ENCODE measurements at regions not wholly inside any gene's neighbourhood (a gene's known extent, or its start where the extent isn't known, plus 50 kb on each side); places are given as distances from the start of the nearest gene placed in this dataset.

DNA sequence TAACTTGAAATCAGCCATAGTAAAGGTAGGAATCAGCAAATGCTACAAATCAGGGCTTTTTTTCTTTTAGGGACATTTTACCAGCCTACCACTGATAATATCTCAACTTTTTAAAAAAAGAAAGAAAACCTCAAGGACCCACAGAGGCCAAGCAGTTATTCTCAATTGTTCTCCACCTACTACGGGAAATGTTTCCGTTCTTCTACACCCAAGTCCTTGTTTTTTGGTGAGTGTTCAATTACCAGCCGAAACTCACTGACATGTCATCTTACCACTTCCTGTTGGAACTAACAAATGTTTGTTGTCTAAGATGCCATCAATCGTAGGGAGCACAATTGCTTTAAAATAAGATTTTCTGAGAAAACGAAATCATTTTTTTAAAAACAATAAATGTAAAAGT is 50.2 kb upstream of the CDK1 start:
- DNase-seq, result no peak

DNA sequence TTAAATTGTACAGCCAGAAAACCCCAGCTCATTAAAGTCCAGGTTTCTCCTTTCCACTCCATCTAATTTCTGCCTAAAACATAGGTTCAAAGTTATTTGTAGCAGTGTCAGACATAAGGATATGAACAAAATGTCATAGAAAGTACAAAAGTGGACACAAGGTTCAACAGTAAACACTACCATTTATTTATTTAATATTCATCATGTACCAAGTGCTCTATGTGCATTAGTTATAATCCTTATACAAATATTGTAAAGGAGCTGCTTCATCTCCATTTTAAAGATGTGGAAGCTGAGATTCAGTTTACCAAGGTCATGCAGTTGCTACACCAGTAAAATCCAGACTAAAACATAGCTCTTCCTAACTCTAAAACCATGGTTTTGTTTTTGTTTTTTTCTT is 52.0 kb upstream of the CDK1 start:
- DNase-seq, result no peak

- no peak for DNase-seq
These were observed 55.7 kb upstream of the CDK1 start for GRCh38 chr10:60722623-60723022.

- DNase-seq, result no peak
These were observed 58.6 kb upstream of the CDK1 start for GRCh38 chr10:60719721-60720120.

- DNase-seq, result no peak
These were observed 59.4 kb upstream of the CDK1 start for GRCh38 chr10:60718886-60719285.

- DNase-seq, result no peak
These were observed 60.4 kb upstream of the CDK1 start for GRCh38 chr10:60717852-60718251.

DNA sequence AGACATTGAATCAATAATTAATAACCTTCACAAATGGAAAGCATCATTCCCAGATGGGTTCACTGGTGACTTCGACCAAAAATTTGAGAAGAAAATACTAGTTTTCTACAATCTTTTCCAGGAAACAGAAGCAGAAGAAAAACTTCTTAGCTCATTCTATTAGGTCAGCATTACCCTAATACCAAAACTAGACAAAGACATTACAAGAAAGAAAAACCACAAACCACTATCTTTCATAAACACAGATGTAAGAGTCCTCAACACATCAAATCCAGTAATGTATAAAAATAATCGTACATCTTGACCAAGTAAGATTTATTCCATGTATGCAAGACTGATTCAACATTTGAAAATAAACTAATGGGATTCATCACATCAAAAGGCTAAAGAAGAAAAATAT is 64.0 kb upstream of the CDK1 start:
- no peak for DNase-seq

GRCh38 chr10:60711496-60711895 is 66.8 kb upstream of the CDK1 start:
- no peak for DNase-seq

GRCh38 chr10:60710041-60710440 is 68.2 kb upstream of the CDK1 start:
- DNase-seq, result no peak

DNA sequence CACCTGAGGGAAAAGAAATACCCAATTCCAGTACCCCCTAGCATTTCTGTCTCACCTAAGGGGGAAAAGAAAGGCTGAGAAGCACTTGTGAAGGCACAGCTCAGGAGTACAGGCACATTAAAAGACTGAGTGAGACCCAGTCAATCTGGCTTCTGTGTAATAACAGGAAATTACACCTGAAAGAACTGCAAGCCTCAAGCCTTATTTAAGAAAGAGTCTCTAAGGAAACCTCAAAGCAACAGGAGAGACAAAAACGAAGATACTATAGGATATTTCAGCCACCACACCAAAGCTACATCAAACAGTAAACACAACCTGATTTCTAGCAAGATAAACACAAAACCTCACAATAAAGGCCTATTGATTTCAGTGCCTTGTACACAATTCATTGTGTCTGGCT is 69.6 kb upstream of the CDK1 start:
- DNase-seq, result no peak

GRCh38 chr10:60707841-60708240 is 70.4 kb upstream of the CDK1 start:
- no peak for DNase-seq

DNA sequence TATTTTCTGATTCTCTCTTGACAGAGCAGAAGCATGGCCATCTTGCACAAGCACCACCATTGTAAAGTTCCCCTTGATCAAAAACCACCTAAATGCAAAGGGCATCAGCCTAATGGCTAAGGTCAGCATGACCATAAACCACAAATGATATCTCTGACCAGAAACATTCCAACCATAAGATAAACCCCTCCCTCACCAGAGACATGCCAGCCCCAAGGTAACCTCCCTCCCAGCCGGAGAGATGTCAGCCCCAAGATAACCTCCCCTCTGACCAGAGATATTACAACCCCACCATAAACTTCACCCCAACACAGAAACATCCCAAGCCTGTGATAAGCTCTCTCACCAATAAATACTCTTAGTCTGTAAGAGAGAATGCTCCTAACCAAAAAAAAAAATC is 72.1 kb upstream of the CDK1 start:
- DNase-seq, result no peak

DNA sequence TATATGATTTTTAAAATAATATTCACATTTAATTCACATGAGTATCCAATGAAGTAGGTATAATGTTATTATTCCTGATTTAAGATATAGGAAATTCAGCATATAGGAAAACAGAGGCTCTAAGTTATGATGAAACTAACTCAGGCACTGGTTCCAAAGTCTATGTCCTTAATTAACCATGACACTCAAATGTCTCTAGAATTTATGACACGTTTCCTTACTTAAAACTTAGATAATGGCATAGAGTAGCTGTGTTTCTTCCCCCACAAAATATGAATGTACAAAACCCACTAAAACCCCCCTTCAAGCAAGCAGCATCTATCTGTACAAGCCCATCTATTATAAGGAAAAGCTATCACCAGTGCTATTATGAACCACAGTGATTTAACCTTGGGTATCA is 72.9 kb upstream of the CDK1 start:
- no peak for DNase-seq

GRCh38 chr10:60704471-60704870 is 73.8 kb upstream of the CDK1 start:
- DNase-seq, result no peak

GRCh38 chr10:60703266-60704041 is 74.8 kb upstream of the CDK1 start:
- no peak for DNase-seq

DNA sequence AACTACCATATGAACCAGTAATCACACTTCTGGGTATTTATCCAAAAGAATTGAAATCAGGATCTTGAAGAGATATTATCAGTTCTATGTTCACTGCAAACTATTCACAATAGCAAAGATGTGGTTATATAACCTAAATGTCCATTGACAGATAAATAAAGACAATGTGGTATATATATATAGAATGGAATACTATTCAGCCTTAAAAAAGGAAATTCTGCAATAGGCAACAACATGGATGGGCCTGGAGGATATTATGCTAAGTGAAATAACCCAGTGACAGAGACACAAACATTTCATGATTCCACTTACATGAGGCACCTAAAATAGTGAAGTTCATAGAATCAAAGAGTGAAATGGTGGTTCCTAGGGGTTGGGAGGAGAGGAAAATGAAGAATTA is 90.6 kb upstream of the CDK1 start:
- no peak for DNase-seq

GRCh38 chr10:60684091-60684490 is 94.2 kb upstream of the CDK1 start:
- DNase-seq, result no peak

- DNase-seq, result no peak
These were observed 97.2 kb upstream of the CDK1 start for GRCh38 chr10:60681103-60681502.

DNA sequence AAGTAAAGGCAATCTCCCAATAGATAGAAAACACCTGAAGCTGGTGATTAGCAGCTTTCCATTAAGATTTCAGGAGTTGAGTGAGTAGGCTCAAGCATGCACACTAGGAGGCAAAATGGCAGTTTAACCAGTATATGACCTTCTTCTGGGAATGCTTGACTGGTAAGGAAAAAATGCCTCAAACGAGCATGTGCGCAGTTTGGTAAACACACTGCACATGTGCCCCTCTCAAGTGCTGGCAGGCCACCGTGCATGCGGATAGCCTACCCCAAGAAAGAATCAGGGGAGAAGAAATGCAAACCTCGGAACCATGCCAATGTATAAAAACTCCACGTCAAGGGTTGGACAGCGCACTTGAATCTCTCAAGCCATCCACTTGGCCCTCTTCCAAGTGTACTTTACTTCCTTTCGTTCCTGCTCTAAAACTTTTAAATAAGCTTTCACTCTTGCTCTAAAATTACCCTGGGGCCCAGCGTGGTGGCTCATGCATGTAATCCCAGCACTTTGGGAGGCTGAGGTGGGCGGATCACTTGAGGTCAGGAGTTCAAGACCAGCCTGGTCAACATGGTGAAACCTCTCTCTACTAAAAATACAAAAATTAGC is 98.8 kb upstream of the CDK1 start:
- DNase-seq, result no peak

DNA sequence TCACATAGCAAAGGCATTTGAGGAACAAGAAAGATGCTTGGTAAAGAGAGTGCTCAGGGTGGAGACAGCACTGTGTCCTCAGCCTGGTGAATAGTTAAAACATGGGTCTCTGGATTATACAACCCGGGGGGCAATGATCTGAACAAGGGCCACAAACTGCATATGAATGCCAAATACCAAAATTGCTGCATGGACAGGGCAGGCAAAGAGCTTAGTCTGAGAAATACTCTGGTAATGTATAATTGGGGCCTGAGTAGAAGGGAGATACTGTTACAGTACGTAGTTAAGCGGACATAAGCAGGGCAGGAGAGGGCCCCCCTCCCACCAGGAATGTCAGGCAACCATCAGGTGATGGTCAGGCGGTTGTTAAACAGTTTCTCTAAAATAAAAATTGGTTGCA is 99.3 kb upstream of the CDK1 start:
- DNase-seq, result no peak

DNA sequence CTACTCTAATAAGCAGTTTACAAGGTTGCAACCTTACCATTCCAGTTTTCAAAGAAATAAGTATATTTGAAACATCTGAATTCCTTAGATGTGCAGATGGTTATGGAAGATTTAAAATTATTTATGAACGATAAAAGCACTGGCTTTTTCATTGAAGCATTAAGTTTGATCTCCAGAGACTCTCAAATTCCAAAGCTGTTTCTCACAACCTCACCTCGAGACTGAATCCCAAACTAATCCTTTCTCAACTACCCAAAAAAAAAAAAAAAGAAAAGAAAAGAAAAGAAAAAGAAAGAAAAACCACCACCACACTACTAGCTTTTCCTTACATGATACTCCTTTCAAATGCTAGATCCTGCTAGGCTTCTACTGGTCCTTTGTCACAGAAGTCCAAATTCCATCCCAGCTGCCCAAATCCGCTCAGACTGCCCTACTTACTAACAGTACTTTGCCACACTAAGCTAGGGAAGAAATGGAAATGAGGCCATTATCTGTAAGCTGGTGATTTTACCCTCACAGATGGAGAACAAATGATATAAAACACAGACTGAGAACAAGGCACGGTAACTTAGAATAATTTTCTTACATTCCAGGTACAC is 100.6 kb upstream of the CDK1 start:
- DNase-seq, result no peak

GRCh38 chr10:60675236-60675635 is 103.0 kb upstream of the CDK1 start:
- DNase-seq, result no peak

- DNase-seq, result no peak
These were observed 108.8 kb upstream of the CDK1 start for GRCh38 chr10:60669501-60669900.

DNA sequence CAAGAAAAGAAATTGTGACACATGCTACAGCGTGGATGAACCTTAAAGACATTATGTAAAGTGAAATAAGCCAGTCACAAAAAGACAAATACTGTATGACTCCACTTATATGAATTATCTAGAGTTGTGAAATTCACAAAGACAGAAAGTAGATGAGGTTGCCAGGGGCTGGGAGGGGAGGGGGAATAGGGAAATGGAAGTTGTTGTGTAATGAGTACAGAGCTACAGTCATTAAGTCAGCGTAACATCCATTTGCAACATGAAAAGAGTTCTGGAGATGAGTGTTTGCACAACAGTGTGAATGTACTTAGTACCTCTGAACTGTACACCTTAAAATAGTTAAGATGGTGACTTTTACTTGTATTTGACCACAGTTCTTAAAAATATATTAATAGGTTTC is 112.1 kb upstream of the CDK1 start:
- no peak for DNase-seq

DNA sequence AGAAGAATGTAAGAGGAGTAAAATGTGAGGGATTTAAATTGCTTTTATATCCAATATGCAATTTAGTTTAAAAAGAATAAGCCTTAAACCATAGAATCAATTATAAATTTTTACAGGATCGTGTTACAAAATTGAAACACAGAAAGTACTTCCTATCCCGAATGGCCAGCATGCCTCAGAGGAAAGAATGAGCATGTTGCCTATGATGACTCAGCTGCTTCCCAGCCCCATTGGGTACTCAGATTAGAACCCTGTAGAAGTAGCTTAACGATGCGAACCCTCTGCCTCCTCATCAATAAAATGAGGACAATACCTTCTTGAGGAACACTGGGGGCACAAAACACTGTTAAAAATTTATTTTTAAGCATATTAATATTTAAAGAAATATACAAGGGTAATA is 113.4 kb upstream of the CDK1 start:
- no peak for DNase-seq
